Choroid plexus epithelial cell (primary cell): ENCODE measurements at regions not wholly inside any gene's neighbourhood (a gene's known extent, or its start where the extent isn't known, plus 50 kb on each side); places are given as distances from the start of the nearest gene placed in this dataset.

Experiments
- DNase-seq: peaks from one replicate; pipeline ENCODE4 v3.0.0-alpha.2; 2010; ENCODE audit warnings: low read depth
- H3K4me3 ChIP-seq: 2 replicates; pipeline ENCODE4 v1.5.1; 2011; ENCODE audit warnings: low read depth, mild to moderate bottlenecking, control low read depth, low read length, moderate library complexity
- TF ChIP-seq, protein P1 (sequence below): conservative IDR thresholded peaks from 2 replicates; pipeline ENCODE4 v1.5.1; 2011; ENCODE audit warnings: low read depth, mild to moderate bottlenecking, control low read depth, inconsistent platforms, low read length, moderate library complexity

GRCh38 chr9:90330231-90330630, 312.4 kb downstream of the DIRAS2 start:
- DNase-seq: no peak
- TF ChIP-seq, protein P1, sequence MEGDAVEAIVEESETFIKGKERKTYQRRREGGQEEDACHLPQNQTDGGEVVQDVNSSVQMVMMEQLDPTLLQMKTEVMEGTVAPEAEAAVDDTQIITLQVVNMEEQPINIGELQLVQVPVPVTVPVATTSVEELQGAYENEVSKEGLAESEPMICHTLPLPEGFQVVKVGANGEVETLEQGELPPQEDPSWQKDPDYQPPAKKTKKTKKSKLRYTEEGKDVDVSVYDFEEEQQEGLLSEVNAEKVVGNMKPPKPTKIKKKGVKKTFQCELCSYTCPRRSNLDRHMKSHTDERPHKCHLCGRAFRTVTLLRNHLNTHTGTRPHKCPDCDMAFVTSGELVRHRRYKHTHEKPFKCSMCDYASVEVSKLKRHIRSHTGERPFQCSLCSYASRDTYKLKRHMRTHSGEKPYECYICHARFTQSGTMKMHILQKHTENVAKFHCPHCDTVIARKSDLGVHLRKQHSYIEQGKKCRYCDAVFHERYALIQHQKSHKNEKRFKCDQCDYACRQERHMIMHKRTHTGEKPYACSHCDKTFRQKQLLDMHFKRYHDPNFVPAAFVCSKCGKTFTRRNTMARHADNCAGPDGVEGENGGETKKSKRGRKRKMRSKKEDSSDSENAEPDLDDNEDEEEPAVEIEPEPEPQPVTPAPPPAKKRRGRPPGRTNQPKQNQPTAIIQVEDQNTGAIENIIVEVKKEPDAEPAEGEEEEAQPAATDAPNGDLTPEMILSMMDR: no peak
- no peak overlapping the region for H3K4me3 ChIP-seq

DNA sequence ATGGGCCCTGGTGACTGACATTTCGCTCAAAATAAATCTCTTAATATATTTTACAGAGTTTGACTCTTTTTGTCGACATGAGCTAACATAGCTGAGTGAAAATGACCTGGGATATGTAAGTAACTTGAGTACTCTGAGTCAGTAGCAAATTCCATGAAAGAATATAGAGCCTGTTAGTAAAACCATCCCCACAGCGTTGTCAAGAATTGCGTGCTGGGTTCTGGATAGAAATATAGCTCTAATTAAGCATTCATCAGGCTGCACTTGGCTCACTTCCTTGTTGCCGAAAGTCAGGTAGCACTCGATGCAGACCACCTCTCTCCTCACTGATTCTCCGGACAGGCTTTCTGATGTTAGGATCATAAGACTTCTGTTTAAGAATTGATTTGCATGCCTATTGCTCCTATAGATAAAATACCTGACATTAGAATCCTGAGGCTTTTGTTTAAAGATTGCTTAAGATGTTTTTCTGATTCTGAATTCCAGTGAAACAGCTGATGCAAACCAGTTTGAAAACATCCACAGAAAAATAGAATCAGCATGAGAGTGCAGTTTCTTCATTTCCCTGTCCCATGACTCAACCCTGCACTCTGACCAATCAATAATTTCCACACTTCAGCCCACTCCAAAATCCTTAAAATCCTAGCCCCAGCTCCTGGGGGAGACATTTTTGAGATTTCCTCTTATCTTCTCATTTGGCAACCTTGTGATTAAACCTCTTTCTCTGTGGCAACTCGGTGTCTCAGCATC, 310.6 kb downstream of the DIRAS2 start:
- peak; percentile 78 for DNase-seq
- TF ChIP-seq, protein P1: no peak
- no peak overlapping the region for H3K4me3 ChIP-seq

GRCh38 chr9:90333226-90333625, 309.4 kb downstream of the DIRAS2 start:
- no peak overlapping the region for H3K4me3 ChIP-seq
- DNase-seq: peak; percentile 41
- TF ChIP-seq, protein P1: no peak

DNA sequence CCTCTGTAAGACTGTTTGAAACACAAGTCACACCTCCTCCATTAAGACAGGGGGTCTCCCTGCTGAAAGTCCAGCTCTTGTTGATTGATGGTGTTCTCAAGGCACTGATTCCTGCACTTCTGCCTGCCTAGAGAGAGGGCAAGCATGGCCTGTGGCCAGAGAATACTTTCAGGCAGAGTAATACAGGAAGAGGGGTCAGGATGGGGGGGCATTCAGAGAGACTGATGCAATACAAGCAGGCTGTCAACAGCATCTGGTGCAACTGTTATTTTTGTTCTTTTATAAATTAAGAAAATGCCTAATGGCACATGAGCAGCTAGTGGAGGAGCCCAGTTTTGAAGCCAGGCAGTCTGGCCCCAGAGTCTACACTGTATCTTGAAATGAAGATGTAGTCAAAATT, 302.2 kb downstream of the DIRAS2 start:
- TF ChIP-seq, protein P1: no peak
- no peak overlapping the region for H3K4me3 ChIP-seq
- DNase-seq: peak; percentile 85

GRCh38 chr9:90342607-90343006, 300.0 kb downstream of the DIRAS2 start:
- no peak for DNase-seq
- no peak overlapping the region for H3K4me3 ChIP-seq
- TF ChIP-seq, protein P1: no peak

GRCh38 chr9:90343366-90343765, 299.3 kb downstream of the DIRAS2 start:
- DNase-seq: peak; percentile 19
- no peak overlapping the region for H3K4me3 ChIP-seq
- TF ChIP-seq, protein P1: no peak

DNA sequence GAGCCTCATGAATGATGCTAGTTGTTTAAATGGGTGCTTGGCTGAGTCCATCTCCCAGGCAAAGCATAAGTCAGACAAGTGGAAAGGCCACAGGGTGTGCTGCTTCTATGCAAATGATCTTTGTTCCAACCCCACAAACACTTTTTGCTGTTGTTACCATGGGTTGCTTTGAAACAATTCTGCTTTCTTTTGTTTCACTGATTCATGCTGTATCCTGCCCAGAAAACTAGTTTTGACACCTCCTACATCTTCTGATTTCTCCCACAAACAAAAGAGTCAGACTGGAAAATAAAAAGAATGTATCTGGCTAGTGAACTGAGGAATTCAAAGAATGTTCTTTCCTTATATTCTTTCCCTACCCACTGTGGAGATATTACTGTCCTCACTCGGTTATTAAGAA, 298.6 kb downstream of the DIRAS2 start:
- TF ChIP-seq, protein P1: no peak
- H3K4me3 ChIP-seq: no peak overlapping the region
- peak; percentile 34 for DNase-seq
